ENCODE measurements at regions not wholly inside any gene's neighbourhood (a gene's known extent, or its start where the extent isn't known, plus 50 kb on each side); places are given as distances from the start of the nearest gene placed in this dataset.

GRCh38 chr13:50685491-50685890 is 158.0 kb downstream of the DLEU7 start:
- DNase-seq (ENCODE audit: insufficient read length, low spot score) = no peak
- FAIRE-seq = no peak

GRCh38 chr13:50685956-50686355 is 157.5 kb downstream of the DLEU7 start:
- DNase-seq (ENCODE audit: insufficient read length, low spot score) (no peak), FAIRE-seq (no peak)

GRCh38 chr13:50686551-50686950 is 156.9 kb downstream of the DLEU7 start:
- FAIRE-seq (no peak), DNase-seq (ENCODE audit: insufficient read length, low spot score) (no peak)

- no peak for DNase-seq (ENCODE audit: insufficient read length, low spot score)
- FAIRE-seq = no peak
Measured at GRCh38 chr13:50687545-50687944, 155.9 kb downstream of the DLEU7 start.

- FAIRE-seq = no peak
Measured at GRCh38 chr13:50690006-50690405, 153.5 kb downstream of the DLEU7 start.

GRCh38 chr13:50691176-50691680 is 152.3 kb downstream of the DLEU7 start:
- FAIRE-seq = no peak
- no peak for DNase-seq (ENCODE audit: insufficient read length, low spot score)

More at GRCh38 chr13:50690006-50690405, 153.5 kb downstream of the DLEU7 start:
- DNase-seq (ENCODE audit: insufficient read length, low spot score) = no peak

GRCh38 chr13:50691681-50692263 is 151.7 kb downstream of the DLEU7 start:
- DNase-seq (ENCODE audit: insufficient read length, low spot score) = no peak
- FAIRE-seq = no peak

- DNase-seq (ENCODE audit: insufficient read length, low spot score) (no peak), FAIRE-seq (no peak)
Measured at GRCh38 chr13:50692396-50692915, 151.0 kb downstream of the DLEU7 start.

GRCh38 chr13:50693727-50694126 is 149.8 kb downstream of the DLEU7 start:
- DNase-seq (ENCODE audit: insufficient read length, low spot score) (no peak), FAIRE-seq (no peak)

GRCh38 chr13:50697746-50698539 is 145.5 kb downstream of the DLEU7 start:
- DNase-seq (ENCODE audit: insufficient read length, low spot score) (no peak), FAIRE-seq (no peak)

- FAIRE-seq (no peak), DNase-seq (ENCODE audit: insufficient read length, low spot score) (no peak)
Measured at GRCh38 chr13:50699874-50700663, 143.4 kb downstream of the DLEU7 start.

- FAIRE-seq (no peak), DNase-seq (ENCODE audit: insufficient read length, low spot score) (no peak)
Measured at GRCh38 chr13:50700664-50701305, 142.7 kb downstream of the DLEU7 start.

GRCh38 chr13:50701469-50701868 is 142.0 kb downstream of the DLEU7 start:
- no peak for FAIRE-seq
- DNase-seq (ENCODE audit: insufficient read length, low spot score) = no peak

- DNase-seq (ENCODE audit: insufficient read length, low spot score) (no peak), FAIRE-seq (no peak)
Measured at GRCh38 chr13:50706505-50706904, 137.0 kb downstream of the DLEU7 start.

- FAIRE-seq (no peak), DNase-seq (ENCODE audit: insufficient read length, low spot score) (no peak)
Measured at GRCh38 chr13:50707628-50708027, 135.9 kb downstream of the DLEU7 start.

GRCh38 chr13:50708461-50708860 is 135.0 kb downstream of the DLEU7 start:
- DNase-seq (ENCODE audit: insufficient read length, low spot score) (no peak), FAIRE-seq (no peak)

GRCh38 chr13:50709058-50709457 is 134.4 kb downstream of the DLEU7 start:
- DNase-seq (ENCODE audit: insufficient read length, low spot score) = no peak
- no peak for FAIRE-seq

GRCh38 chr13:50711131-50711815 is 132.2 kb downstream of the DLEU7 start:
- no peak for DNase-seq (ENCODE audit: insufficient read length, low spot score)
- no peak for FAIRE-seq

- DNase-seq (ENCODE audit: insufficient read length, low spot score) = no peak
Measured at GRCh38 chr13:50711996-50712395, 131.5 kb downstream of the DLEU7 start.

GRCh38 chr13:50712456-50712855 is 131.0 kb downstream of the DLEU7 start:
- DNase-seq (ENCODE audit: insufficient read length, low spot score) (no peak), FAIRE-seq (no peak)

More at GRCh38 chr13:50711996-50712395, 131.5 kb downstream of the DLEU7 start:
- no peak for FAIRE-seq
